IMR-90 (cell line): ENCODE measurements at regions not wholly inside any gene's neighbourhood (a gene's known extent, or its start where the extent isn't known, plus 50 kb on each side); places are given as distances from the start of the nearest gene placed in this dataset.

Source experiments
- ATAC-seq: fragments of 200-7000 bp; cut with Tn5 transposase; 2 replicates; pipeline ENCODE4 v1.9.1; 2020; ENCODE audit warnings: low read depth, mild to moderate bottlenecking, moderate library complexity
- BruUV-seq: library from RNA; stranded (reverse); fragments of 400-500 nt; replicated peaks from 2 replicates; lab custom pipeline; 2021; lab: Mats Ljungman, UMichigan
- CTCF ChIA-PET: fragments of 300-600 bp; formaldehyde crosslinking; extraction: SDS; loops from one replicate; lab custom pipeline; 2021; ENCODE audit warnings: antibody characterized with exemption; lab: Yijun Ruan, JAX
- POLR2A ChIA-PET: fragments of 300-600 bp; sonication (Branson Sonifier 250); formaldehyde crosslinking; loops from one replicate; lab custom pipeline; 2022; ENCODE audit warnings: antibody characterized with exemption; ENCODE audit not compliant: unreplicated experiment; lab: Charles Lee
- DNase-seq: peaks from one replicate; pipeline ENCODE4 v3.0.0; 2013
- H2AFZ ChIP-seq: replicated peaks from 2 replicates; pipeline ENCODE3; 2013; ENCODE audit warnings: low read length, mild to moderate bottlenecking; ENCODE audit not compliant: poor library complexity
- H2AK5ac ChIP-seq: 2 replicates; pipeline ENCODE4 v1.6.1; 2013; ENCODE audit warnings: low read depth, low read length, inconsistent platforms
- H2AK9ac ChIP-seq: replicated peaks from 2 replicates; pipeline ENCODE3; 2013; ENCODE audit warnings: mild to moderate bottlenecking, low read depth, low read length, moderate library complexity; ENCODE audit not compliant: poor library complexity
- H2BK120ac ChIP-seq: 2 replicates; pipeline ENCODE4 v1.6.1; 2013; ENCODE audit warnings: low read depth, low read length, inconsistent platforms
- H2BK15ac ChIP-seq: 3 replicates; pipeline ENCODE4 v1.6.1; 2013; ENCODE audit warnings: low read depth, low read length, inconsistent platforms
- H2BK20ac ChIP-seq: 2 replicates; pipeline ENCODE4 v1.6.1; 2013; ENCODE audit warnings: low read depth, mild to moderate bottlenecking, inconsistent platforms, low read length, moderate library complexity
- H2BK5ac ChIP-seq: 2 replicates; pipeline ENCODE4 v1.6.1; 2013; ENCODE audit warnings: mild to moderate bottlenecking, low read depth, low read length, inconsistent platforms; ENCODE audit not compliant: poor library complexity, severe bottlenecking
- H3K14ac ChIP-seq: replicated peaks from 2 replicates; pipeline ENCODE4 v1.6.1; 2013; ENCODE audit warnings: low read depth, low read length, inconsistent platforms
- H3K18ac ChIP-seq: 2 replicates; pipeline ENCODE4 v1.6.1; 2013; ENCODE audit warnings: low read depth, low read length, control low read depth
- H3K23ac ChIP-seq: 2 replicates; pipeline ENCODE4 v1.6.1; 2013; ENCODE audit warnings: low read depth, low read length, inconsistent platforms
- H3K27ac ChIP-seq: 2 replicates; pipeline ENCODE4 v1.5.1; 2013; ENCODE audit warnings: mild to moderate bottlenecking, control low read depth, low read length; ENCODE audit not compliant: insufficient read depth
- H3K27me3 ChIP-seq: 2 replicates; pipeline ENCODE4 v1.6.1; 2013; ENCODE audit warnings: low read length; ENCODE audit not compliant: control insufficient read depth, insufficient read depth
- H3K36me3 ChIP-seq: 2 replicates; pipeline ENCODE4 v1.6.1; 2013; ENCODE audit warnings: low read length, mixed read lengths; ENCODE audit not compliant: control insufficient read depth, insufficient read depth
- H3K4ac ChIP-seq: 2 replicates; pipeline ENCODE4 v1.6.1; 2013; ENCODE audit warnings: low read depth, low read length, inconsistent platforms
- H3K4me1 ChIP-seq: 2 replicates; pipeline ENCODE4 v1.6.1; 2013; ENCODE audit warnings: low read length, mixed read lengths; ENCODE audit not compliant: control insufficient read depth, insufficient read depth
- H3K4me2 ChIP-seq: 2 replicates; pipeline ENCODE4 v1.6.1; 2013; ENCODE audit warnings: low read depth, mild to moderate bottlenecking, control low read depth, low read length, moderate library complexity
- H3K4me3 ChIP-seq: 2 replicates; pipeline ENCODE4 v1.5.1; 2013; ENCODE audit warnings: low read depth, mild to moderate bottlenecking, control low read depth, low read length, moderate library complexity; ENCODE audit not compliant: insufficient read depth
- H3K56ac ChIP-seq: 2 replicates; pipeline ENCODE4 v1.6.1; 2013; ENCODE audit warnings: low read length, inconsistent platforms; ENCODE audit not compliant: insufficient read depth; ENCODE audit errors: extremely low read depth
- H3K79me1 ChIP-seq, 2 experiments: 2 replicates each; pipeline ENCODE4 v1.6.1; 2013; ENCODE audit warnings: low read length in 2 of 2, inconsistent platforms in 1 of 2, low read depth in 1 of 2
- H3K9ac ChIP-seq: 2 replicates; pipeline ENCODE4 v1.6.1; 2013; ENCODE audit warnings: low read depth, low read length, control low read depth
- H3K9me1 ChIP-seq: 2 replicates; pipeline ENCODE4 v1.6.1; 2013; ENCODE audit warnings: low read length, inconsistent platforms; ENCODE audit not compliant: insufficient read depth
- H3K9me3 ChIP-seq: 2 replicates; pipeline ENCODE4 v1.6.1; 2013; ENCODE audit warnings: low read length; ENCODE audit not compliant: control insufficient read depth, insufficient read depth
- H4K20me1 ChIP-seq: 2 replicates; pipeline ENCODE4 v1.6.1; 2013; ENCODE audit warnings: low read length, inconsistent platforms; ENCODE audit not compliant: insufficient read depth
- H4K5ac ChIP-seq: 2 replicates; pipeline ENCODE4 v1.6.1; 2013; ENCODE audit warnings: mild to moderate bottlenecking, low read depth, low read length, control low read depth
- H4K8ac ChIP-seq, 2 experiments: 2 replicates each; pipeline ENCODE4 v1.6.1; 2013; ENCODE audit warnings: low read depth in 2 of 2, low read length in 2 of 2, control low read depth in 1 of 2, inconsistent platforms in 1 of 2
- H4K91ac ChIP-seq: 2 replicates; pipeline ENCODE4 v1.6.1; 2013; ENCODE audit warnings: low read depth, low read length, inconsistent platforms; ENCODE audit not compliant: insufficient read depth
- BHLHE40 ChIP-seq: fragments of 150-350 bp; IDR thresholded peaks from 2 replicates; pipeline ENCODE4 v1.6.1; 2016; ENCODE audit warnings: mild to moderate bottlenecking, low read depth, low read length
- CTCF ChIP-seq: conservative IDR thresholded peaks from 2 replicates; pipeline ENCODE4 v1.5.1; 2012; ENCODE audit warnings: mild to moderate bottlenecking, low read depth, low read length, improper control_type of control experiment
- ELK1 ChIP-seq: fragments of 150-350 bp; IDR thresholded peaks from 2 replicates; pipeline ENCODE4 v1.6.1; 2016; ENCODE audit warnings: low read depth, mild to moderate bottlenecking, low read length, moderate library complexity, borderline replicate concordance
- MAFK ChIP-seq: IDR thresholded peaks from 2 replicates; pipeline ENCODE4 v1.6.1; 2012; ENCODE audit warnings: low read depth, low read length, improper control_type of control experiment
- MXI1 ChIP-seq: IDR thresholded peaks from 2 replicates; pipeline ENCODE4 v1.6.1; 2012; ENCODE audit warnings: low read depth, mild to moderate bottlenecking, low read length, moderate library complexity, borderline replicate concordance
- POLR2A ChIP-seq: IDR thresholded peaks from 2 replicates; pipeline ENCODE4 v1.6.1; 2012; ENCODE audit warnings: mild to moderate bottlenecking, low read depth, low read length
- RFX5 ChIP-seq: IDR thresholded peaks from 2 replicates; pipeline ENCODE4 v1.8.0; 2012; ENCODE audit warnings: low read depth, mild to moderate bottlenecking, low read length, moderate library complexity
- dilution Hi-C: fragments of 300-500 bp; cut with HindIII; formaldehyde crosslinking; loops from one replicate; pipeline ENCODE4 v1.14.3; 2018; ENCODE audit warnings: low sequenced_read_pairs; ENCODE audit not compliant: unreplicated experiment
- in situ Hi-C: fragments of 300-500 bp; cut with MboI; formaldehyde crosslinking; loops from 3 replicates; pipeline ENCODE4 v1.14.3; 2019; ENCODE audit warnings: low sequenced_read_pairs, inconsistent platforms, mixed read lengths
- intact Hi-C: fragments of 100-400 bp; cut with micrococcal nuclease; formaldehyde crosslinking; loops from 2 replicates; pipeline ENCODE4 v1.10.0; 2022
- TF ChIP-seq, protein P1 (sequence below): fragments of 150-350 bp; IDR thresholded peaks from 2 replicates; pipeline ENCODE4 v1.6.1; 2017; ENCODE audit warnings: mild to moderate bottlenecking, antibody characterized with exemption, low read length, low read depth

DNA sequence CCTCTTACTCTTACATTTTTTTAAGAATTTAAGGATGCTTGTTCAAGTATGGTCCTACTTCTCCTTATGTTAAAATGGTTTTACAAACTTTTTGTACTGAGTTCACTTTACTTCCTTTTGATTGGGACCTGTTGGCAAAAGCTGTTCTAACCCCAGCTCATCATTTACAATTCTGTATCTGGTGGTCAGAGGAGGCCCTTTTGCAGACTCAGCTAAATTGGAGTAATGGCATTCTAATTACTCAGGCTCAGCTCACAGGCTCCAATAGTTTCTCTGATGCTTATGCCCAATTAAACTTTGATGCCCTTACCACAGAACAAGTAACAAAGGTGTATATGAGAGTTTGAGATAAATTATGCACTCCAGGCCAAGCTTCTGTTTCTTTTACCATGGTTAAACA is 1632.0 kb downstream of the UQCRFS1 start:
- BruUV-seq: no TSS peak

More for the DNA sequence above, 1632.0 kb downstream of the UQCRFS1 start:
- H2AK9ac ChIP-seq: no peak overlapping the region
- TF ChIP-seq RFX5: no peak
- TF ChIP-seq, protein P1, sequence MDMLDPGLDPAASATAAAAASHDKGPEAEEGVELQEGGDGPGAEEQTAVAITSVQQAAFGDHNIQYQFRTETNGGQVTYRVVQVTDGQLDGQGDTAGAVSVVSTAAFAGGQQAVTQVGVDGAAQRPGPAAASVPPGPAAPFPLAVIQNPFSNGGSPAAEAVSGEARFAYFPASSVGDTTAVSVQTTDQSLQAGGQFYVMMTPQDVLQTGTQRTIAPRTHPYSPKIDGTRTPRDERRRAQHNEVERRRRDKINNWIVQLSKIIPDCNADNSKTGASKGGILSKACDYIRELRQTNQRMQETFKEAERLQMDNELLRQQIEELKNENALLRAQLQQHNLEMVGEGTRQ: no peak
- no peak for TF ChIP-seq MXI1
- peak; percentile 62 for TF ChIP-seq MAFK
- TF ChIP-seq POLR2A: no peak
- TF ChIP-seq ELK1: no peak
- TF ChIP-seq BHLHE40: no peak
- no peak for TF ChIP-seq CTCF
- no peaks in the 10 kb centered on the region for H3K9me1 ChIP-seq
- no peak overlapping the region for H3K56ac ChIP-seq
- ChIA-PET CTCF (no interaction called here), POLR2A (no interaction called here)
- H2BK120ac ChIP-seq: no peak overlapping the region
- H2BK20ac ChIP-seq: no peak overlapping the region
- no peak overlapping the region for H2BK5ac ChIP-seq
- no peak overlapping the region for H2BK15ac ChIP-seq
- no peaks in the 10 kb centered on the region for H3K36me3 ChIP-seq
- H3K4me3 ChIP-seq: no peak overlapping the region
- H4K91ac ChIP-seq: no peak overlapping the region
- no peak overlapping the region for H4K5ac ChIP-seq
- no peak overlapping the region for H3K18ac ChIP-seq
- no peak overlapping the region for H3K14ac ChIP-seq
- no peaks in the 10 kb centered on the region for H4K20me1 ChIP-seq
- H3K9me3 ChIP-seq: peaks cover 6% of the 10 kb centered on the region
- intact Hi-C loops: no loop called here
- no peak overlapping the region for H3K27ac ChIP-seq
- H3K9ac ChIP-seq: no peak overlapping the region
- H4K8ac ChIP-seq: no peak overlapping the region
- H3K4me2 ChIP-seq: no peak overlapping the region
- H2AK5ac ChIP-seq: no peak overlapping the region
- H2AFZ ChIP-seq: no peak overlapping the region
- H3K23ac ChIP-seq: no peak overlapping the region
- dilution Hi-C loops: no loop called here
- H3K4ac ChIP-seq: no peak overlapping the region
- no peaks in the 10 kb centered on the region for H3K4me1 ChIP-seq
- ATAC-seq (no peak), DNase-seq (no peak)
- no peaks in the 10 kb centered on the region for H3K79me1 ChIP-seq
- in situ Hi-C loops: no loop called here
- no peaks in the 10 kb centered on the region for H3K27me3 ChIP-seq
